GM21381 (cell line): ENCODE measurements at regions not wholly inside any gene's neighbourhood (a gene's known extent, or its start where the extent isn't known, plus 50 kb on each side); places are given as distances from the start of the nearest gene placed in this dataset.
"Not testable (repeated sequence)": the region's sequence is repeated elsewhere in the genome, so short reads cannot be mapped to it uniquely, and the experiment has no call there.

ENCODE experiments used
- ATAC-seq: cut with Tn5 transposase; IDR thresholded peaks from one replicate; pipeline ENCODE4 v1.9.1; 2021; ENCODE audit warnings: mild to moderate bottlenecking, moderate library complexity; ENCODE audit not compliant: unreplicated experiment

DNA sequence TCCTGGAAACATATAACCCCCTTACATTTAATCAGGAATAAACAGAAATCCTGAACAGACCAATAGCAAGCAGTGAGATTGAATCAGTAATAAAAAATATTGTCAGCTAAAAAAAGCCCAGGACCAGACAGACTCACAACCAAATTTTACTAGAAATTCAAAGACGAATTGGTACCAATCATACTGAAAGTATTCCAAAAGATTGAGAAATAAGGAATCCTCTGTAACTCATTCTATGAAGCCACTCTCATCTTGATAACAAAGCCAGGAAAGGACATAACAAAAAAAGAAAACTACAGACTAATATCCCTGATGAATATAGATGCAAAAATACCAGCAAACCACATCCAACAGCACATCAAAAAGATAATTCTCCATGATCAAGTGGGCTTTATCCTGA, 714.0 kb downstream of the SEMA5A start:
- no peak for ATAC-seq

DNA sequence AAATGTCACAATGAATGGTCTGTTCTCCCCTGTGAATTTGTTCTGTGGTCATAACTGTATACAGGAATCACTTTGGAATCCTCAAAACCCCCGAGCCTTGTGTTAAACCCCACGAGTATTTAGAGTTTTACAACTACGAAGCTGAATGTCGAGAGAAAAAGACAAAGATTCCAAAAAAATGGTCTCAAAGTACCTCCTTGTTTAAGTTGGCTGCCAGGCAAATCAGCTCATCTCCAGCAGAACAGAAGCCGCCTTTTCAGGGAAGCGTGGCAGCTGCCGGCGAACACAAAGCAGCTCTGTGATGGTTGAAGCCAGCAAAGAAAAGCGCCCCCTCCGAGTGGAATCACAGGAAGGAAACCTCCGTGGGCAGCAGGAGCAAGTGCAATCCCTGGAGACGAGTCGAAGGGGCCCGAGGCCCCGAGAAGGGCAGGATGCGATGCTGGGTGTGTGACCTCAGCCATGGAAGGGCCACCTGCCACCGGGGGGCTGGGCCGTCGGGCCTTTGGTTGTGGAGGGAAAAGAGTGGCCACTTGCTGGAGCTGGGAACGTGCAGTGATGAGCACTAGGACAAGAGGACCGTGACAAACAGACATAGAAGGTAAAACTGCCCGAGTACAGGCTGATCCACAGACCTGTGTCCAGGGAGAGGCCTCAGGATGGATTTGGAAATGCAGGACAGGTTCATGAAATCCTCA, 706.4 kb downstream of the SEMA5A start:
- ATAC-seq: no peak

DNA sequence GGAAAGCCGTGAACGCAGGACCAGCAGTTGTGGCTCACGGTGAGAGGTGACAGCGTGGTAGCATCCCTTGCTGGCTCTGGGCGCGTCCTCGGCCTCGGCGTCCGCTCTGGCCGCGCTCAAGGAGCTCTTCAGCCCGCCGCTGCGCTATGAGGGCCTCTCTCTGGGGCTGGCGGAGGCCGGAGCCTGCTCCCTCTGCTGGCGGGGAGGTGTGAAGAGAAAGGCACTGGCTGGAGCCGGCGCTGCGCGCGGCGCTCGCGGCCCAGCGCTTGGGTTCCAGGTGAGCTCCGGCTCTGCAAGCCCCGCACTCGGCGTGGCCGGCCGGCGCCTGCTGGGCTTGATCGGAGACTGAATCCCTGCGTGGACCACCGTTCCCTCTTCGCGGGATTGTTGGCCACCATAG, 705.6 kb downstream of the SEMA5A start:
- ATAC-seq: no peak

DNA sequence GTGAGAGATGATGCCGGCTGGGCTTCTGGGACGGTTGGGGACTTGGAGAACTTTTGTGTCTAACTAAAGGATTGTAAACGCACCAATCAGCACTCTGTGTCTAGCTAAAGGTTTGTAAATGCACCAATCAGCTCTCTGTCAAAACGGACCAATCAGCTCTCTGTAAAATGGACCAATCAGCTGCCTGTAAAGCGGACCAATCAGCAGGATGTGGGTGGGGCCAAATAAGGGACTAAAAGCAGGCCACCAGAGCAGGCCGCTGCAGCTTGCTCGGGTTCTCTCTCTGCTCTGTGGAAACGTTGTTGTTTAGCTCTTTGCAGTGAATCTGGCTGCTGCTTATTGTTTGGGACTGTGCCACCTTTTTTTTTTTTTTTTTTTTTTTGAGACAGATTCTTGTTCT, 705.1 kb downstream of the SEMA5A start:
- not testable (repeated sequence) for ATAC-seq

DNA sequence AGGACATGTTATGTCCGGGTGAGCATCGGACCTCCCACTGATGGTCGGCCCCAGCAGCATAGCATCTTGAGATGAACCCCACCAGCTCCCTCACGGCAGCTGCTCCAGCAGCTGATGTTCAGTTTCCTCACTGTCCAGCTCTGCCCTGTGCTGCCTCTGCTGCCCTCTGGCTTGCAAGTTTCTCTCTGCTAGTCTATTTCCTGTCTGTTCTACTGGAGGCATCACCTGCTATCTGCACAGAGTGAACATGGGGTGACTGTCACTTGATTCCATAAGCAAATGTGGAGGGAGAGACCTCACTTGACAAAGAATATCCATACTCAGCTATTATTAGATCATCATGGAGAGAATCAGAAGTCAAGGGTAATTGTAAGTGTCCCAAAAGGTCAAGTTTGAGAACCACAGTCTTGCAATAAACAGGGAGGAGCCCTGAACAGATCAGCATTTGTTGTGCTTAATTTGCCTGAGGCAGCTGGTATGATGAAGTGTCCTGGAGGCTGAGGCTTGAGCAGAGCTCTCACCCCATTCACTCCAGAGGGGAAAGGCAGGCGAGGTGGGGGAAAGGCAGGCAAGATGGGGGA, 702.8 kb downstream of the SEMA5A start:
- ATAC-seq: no peak

GRCh38 chr5:8843771-8844170, 702.1 kb downstream of the SEMA5A start:
- ATAC-seq: no peak

- no peak for ATAC-seq
These were observed 701.7 kb downstream of the SEMA5A start for GRCh38 chr5:8844206-8844605.

DNA sequence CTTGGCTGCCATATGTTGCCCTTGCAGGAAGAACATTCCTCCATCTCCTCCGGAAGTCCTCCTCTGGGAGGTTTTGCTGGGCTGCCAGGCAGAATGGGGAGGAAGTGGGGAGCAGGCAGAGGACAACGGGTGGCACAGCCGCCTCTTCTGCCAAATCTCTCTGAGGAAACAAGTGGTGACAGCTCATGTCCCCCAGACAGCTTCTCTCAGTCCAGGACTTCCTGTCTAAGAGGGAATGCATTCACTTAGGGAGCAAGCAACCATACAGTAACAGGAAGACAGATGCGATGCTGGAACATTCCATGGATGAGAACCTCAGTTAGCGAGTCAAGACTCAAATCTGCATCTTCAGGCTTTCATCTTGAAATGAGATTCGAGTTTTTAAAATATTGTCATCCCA, 701.0 kb downstream of the SEMA5A start:
- no peak for ATAC-seq

GRCh38 chr5:8845296-8845695, 700.6 kb downstream of the SEMA5A start:
- ATAC-seq: no peak

DNA sequence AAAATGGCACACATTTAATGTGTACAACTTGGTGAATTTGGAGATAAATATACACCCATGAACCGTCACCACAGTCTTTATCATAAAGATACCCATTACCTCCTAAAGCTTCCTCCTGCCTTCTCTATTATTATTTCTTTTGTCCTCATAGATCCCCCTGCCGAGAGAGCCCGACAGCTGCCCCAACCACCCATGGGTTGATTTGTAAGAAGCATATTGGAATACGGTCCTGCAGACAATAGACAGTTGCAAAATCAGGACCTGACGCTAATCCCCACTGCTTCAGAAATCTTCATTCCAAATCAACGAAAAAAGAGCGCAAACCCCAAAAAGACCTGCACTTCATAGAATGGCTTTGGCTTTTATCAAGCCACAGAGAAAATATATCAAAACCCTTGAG, 697.5 kb downstream of the SEMA5A start:
- no peak for ATAC-seq

- no peak for ATAC-seq
These were observed 696.8 kb downstream of the SEMA5A start for GRCh38 chr5:8848997-8849594.

DNA sequence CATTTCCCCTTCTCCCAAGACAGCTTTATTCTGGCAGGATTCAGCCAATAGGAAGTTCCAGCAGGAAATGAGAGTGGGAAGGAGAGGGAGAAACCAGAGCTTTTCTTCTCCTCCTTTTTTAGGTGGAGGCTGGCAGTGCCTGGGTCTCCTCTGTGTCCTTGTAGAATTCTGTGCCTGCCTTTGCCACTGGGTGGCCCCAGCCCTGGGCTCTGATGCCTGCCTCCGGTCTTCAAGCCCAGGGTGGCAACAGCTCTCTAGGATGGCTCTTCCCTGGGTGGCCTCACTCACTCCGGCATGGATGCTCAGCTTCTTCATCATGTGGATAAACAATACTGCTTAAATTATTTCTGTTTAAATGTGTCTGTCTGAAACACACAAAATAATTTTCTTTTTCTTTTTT, 694.8 kb downstream of the SEMA5A start:
- ATAC-seq: no peak

GRCh38 chr5:8857051-8857450, 688.8 kb downstream of the SEMA5A start:
- no peak for ATAC-seq

DNA sequence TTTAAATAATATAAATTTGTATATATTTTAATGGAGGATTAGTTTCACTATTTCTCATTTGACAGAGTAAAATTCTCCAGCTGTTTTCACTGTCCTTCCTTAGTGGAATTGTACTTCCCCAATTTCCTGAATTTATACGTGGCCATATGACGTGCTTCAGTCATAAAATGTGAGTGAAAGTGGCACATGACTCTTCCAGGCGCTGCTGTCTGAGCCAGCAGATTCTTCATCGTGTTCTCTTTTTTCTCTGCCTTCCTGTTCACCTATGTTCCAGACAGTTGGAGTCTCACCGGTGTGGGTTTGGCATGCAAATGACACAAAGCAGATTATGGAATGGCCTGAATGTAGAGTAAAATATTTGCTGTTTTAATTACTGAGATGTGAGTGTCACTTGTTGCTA, 684.1 kb downstream of the SEMA5A start:
- ATAC-seq: no peak

DNA sequence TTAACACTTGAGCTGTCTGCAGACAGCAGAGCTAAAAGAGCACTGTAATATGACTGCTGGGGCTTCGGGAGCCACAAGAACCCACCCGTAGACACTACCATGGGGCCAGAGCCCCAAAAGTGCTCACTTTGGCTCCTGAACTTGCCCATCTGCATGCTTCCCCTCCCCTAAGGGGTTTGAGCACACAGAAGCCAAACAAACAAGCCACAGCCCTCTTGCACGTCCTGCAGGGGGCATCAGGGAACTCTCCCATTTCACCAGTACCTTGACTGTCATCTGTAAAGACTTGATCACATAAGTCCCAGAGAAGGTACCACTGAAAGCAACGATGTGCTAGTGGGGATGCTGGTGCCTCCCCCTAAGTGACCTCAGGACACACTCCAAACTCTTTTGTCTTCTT, 681.8 kb downstream of the SEMA5A start:
- no peak for ATAC-seq

DNA sequence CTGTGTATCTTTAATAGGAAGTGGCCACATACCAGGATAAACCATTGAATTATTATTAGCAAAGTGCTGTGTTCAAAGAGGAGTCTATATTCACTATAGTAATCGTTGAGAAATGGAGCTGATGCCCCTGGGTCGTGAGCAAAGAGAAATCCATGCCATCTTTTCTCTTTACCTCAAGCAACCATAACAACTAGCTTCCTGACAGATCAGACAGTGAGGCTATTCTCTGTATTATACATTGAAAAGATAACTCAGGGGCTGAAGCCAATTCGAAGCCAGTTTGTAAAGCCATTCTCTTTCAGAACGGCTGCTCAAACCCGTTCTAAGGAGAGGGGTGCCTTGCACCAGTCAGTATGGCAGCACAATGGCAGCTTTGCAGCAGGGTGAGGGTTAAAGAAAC, 680.6 kb downstream of the SEMA5A start:
- no peak for ATAC-seq

DNA sequence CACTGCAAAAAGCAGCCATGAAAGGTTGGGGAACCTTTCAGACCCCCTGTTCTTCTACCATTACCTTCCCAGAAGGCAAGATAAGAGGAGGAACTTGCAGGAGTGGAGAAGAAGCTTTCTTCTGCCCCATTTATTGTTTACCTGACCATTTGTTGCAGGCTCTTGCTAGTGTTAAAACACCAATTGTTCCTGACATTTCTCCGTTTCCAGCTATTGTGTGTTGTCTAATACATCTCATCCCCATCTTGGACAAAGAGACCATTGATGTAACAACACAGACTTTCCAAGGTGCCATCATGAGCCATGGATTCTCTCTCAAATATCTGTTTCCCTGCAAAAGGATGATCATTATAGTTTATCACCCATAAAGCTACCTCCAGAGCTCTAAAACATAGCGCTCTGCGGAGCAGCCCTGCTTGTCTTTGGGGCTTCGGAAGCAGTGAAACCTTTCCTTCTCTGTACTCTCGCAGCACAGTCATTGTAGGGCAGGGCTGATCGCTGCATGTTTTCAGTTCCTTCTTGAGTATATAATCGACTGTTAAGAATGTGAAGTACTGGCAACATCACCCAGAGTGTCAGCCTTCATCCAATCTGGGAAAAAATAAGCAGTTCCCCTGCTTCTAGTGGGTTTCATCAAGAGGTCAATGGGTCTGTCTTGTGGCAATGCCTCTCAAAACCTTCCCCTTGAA, 680.0 kb downstream of the SEMA5A start:
- ATAC-seq: no peak

GRCh38 chr5:8868283-8868682, 677.6 kb downstream of the SEMA5A start:
- ATAC-seq: no peak

- ATAC-seq: no peak
These were observed 675.9 kb downstream of the SEMA5A start for GRCh38 chr5:8869932-8870331.

GRCh38 chr5:8870349-8870958, 675.4 kb downstream of the SEMA5A start:
- ATAC-seq: no peak

DNA sequence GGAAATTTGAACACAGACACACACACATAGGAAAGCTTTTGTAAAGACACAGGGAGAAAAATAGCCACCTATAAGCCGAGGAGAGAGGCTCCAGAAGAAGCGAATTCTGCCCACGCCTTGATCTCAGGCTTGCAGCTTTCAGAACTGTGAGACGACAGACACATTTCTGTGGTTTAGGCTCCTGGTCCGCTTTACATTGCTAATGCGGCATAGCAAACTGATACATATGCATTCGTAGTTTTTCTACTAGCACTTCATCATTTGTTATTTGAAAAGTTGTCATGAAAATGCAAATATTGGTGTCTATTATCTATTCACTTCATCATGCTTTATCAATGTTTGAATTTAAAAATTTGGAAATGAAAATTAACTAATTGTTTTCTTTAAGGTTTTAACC, 674.9 kb downstream of the SEMA5A start:
- no peak for ATAC-seq

DNA sequence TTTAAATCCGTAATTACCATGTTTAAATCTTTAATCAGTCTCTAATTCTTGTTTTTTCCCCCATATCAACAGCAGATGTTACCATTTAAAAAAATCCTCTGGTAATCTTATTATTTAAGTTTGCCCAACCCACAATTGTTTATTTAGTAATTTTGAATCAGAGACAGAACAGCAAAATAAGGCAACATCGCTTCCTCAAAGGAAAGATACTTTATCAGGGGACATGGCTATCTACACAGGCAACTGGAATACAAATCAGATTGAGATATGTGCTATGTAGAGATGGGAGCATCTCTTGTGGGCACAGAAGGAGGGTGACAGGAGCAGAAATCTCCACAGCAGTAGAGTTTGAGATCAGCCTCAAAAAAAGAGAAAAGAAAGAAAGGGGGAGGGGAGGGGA, 674.4 kb downstream of the SEMA5A start:
- no peak for ATAC-seq
